HEK293 (cell line): ENCODE measurements at regions not wholly inside any gene's neighbourhood (a gene's known extent, or its start where the extent isn't known, plus 50 kb on each side); places are given as distances from the start of the nearest gene placed in this dataset.

Source experiments
- CTCF ChIA-PET: fragments of 350-600 bp; formaldehyde crosslinking; extraction: SDS; loops from one replicate; lab custom pipeline; 2021; ENCODE audit warnings: antibody characterized with exemption; lab: Yijun Ruan, JAX
- POLR2A ChIA-PET: fragments of 300-600 bp; formaldehyde crosslinking; extraction: SDS; loops from one replicate; lab custom pipeline; 2020; ENCODE audit warnings: antibody characterized with exemption, inconsistent platforms; lab: Yijun Ruan, JAX
- H3K27ac ChIP-seq: fragments of 200-500 bp; sonication (Bioruptor generic); 2 replicates; pipeline ENCODE4 v1.5.1; 2014; ENCODE audit warnings: low read depth, low read length, control low read depth, inconsistent platforms; ENCODE audit errors: extremely low read depth
- H3K36me3 ChIP-seq, 2 experiments: fragments of 200-500 bp in 1 of 2; sonication (Bioruptor generic) in 1 of 2; 1 replicate in 1 of 2; 2 replicates in 1 of 2; pipeline ENCODE4 v1.5.1; 2014 to 2017; ENCODE audit warnings: inconsistent platforms in 2 of 2, low read length in 2 of 2; ENCODE audit not compliant: control insufficient read depth in 2 of 2, insufficient read depth in 1 of 2
- H3K4me1 ChIP-seq: fragments of 200-500 bp; sonication (Bioruptor generic); 2 replicates; pipeline ENCODE4 v1.5.1; 2014; ENCODE audit warnings: mild to moderate bottlenecking, low read length, inconsistent platforms; ENCODE audit not compliant: control insufficient read depth, insufficient read depth
- H3K4me3 ChIP-seq: 2 replicates; pipeline ENCODE4 v1.5.1; 2011; ENCODE audit warnings: low read depth, mild to moderate bottlenecking, control low read depth, low read length, moderate library complexity
- H3K9me3 ChIP-seq: fragments of 200-500 bp; sonication (Bioruptor generic); 2 replicates; pipeline ENCODE4 v1.5.1; 2014; ENCODE audit warnings: low read depth, low read length, inconsistent platforms; ENCODE audit not compliant: control insufficient read depth, insufficient read depth
- BCL11B ChIP-seq: fragments of 450-650 bp; formaldehyde crosslinking; IDR thresholded peaks from 2 replicates; pipeline ENCODE4 v1.5.1; 2016; ENCODE audit warnings: low read depth, missing biosample characterization, missing genetic modification characterization
- HIC1 ChIP-seq: fragments of 450-650 bp; formaldehyde crosslinking; IDR thresholded peaks from 2 replicates; pipeline ENCODE4 v1.5.1; 2016; ENCODE audit warnings: missing biosample characterization, missing genetic modification characterization
- TSHZ1 ChIP-seq: fragments of 450-650 bp; formaldehyde crosslinking; IDR thresholded peaks from 2 replicates; pipeline ENCODE4 v1.5.1; 2016; ENCODE audit warnings: missing biosample characterization, missing genetic modification characterization, borderline replicate concordance
- ZBTB11 ChIP-seq: fragments of 450-650 bp; formaldehyde crosslinking; conservative IDR thresholded peaks from 2 replicates; pipeline ENCODE4 v1.5.1; 2016; ENCODE audit warnings: low read depth, missing biosample characterization, missing genetic modification characterization
- ZNF121 ChIP-seq: fragments of 450-650 bp; formaldehyde crosslinking; IDR thresholded peaks from 2 replicates; pipeline ENCODE4 v1.5.1; 2016; ENCODE audit warnings: missing biosample characterization, missing genetic modification characterization
- ZNF155 ChIP-seq: fragments of 450-650 bp; formaldehyde crosslinking; IDR thresholded peaks from 2 replicates; pipeline ENCODE4 v1.5.1; 2016; ENCODE audit warnings: missing biosample characterization, missing genetic modification characterization
- ZNF274 ChIP-seq, 2 experiments: fragments of 200-500 bp in 1 of 2; fragments of 450-650 bp in 1 of 2; sonication (Bioruptor generic) in 1 of 2; formaldehyde crosslinking in 1 of 2; IDR thresholded peaks; 2 replicates each; pipeline versions ENCODE4 v1.5.1 to v1.6.1; 2014 to 2016; ENCODE audit warnings: borderline replicate concordance in 1 of 2, inconsistent platforms in 1 of 2, low read length in 1 of 2, missing biosample characterization in 1 of 2, missing genetic modification characterization in 1 of 2
- ZNF510 ChIP-seq: fragments of 450-650 bp; formaldehyde crosslinking; IDR thresholded peaks from 2 replicates; pipeline ENCODE4 v1.5.1; 2018; ENCODE audit warnings: mild to moderate bottlenecking, missing genetic modification characterization, missing biosample characterization; ENCODE audit not compliant: insufficient replicate concordance
- ZNF571 ChIP-seq: fragments of 450-650 bp; formaldehyde crosslinking; IDR thresholded peaks from 2 replicates; pipeline ENCODE4 v1.5.0; 2017; ENCODE audit warnings: missing biosample characterization, missing genetic modification characterization
- ZNF621 ChIP-seq: fragments of 450-650 bp; formaldehyde crosslinking; IDR thresholded peaks from 2 replicates; pipeline ENCODE4 v1.5.1; 2017; ENCODE audit warnings: missing biosample characterization, missing genetic modification characterization
- ZNF670 ChIP-seq: fragments of 450-650 bp; formaldehyde crosslinking; IDR thresholded peaks from 2 replicates; pipeline ENCODE4 v1.5.1; 2016; ENCODE audit warnings: missing biosample characterization, missing genetic modification characterization, low read depth
- ZNF704 ChIP-seq: fragments of 450-650 bp; formaldehyde crosslinking; IDR thresholded peaks from 2 replicates; pipeline ENCODE4 v1.5.1; 2016; ENCODE audit warnings: missing biosample characterization, missing genetic modification characterization
- ZNF777 ChIP-seq: fragments of 450-650 bp; formaldehyde crosslinking; IDR thresholded peaks from 2 replicates; pipeline ENCODE4 v1.5.1; 2017; ENCODE audit warnings: missing biosample characterization, missing genetic modification characterization, borderline replicate concordance
- ZNF785 ChIP-seq: fragments of 450-650 bp; formaldehyde crosslinking; IDR thresholded peaks from 2 replicates; pipeline ENCODE4 v1.5.1; 2016; ENCODE audit warnings: missing biosample characterization, missing genetic modification characterization
- ZNF837 ChIP-seq: fragments of 450-650 bp; formaldehyde crosslinking; IDR thresholded peaks from 2 replicates; pipeline ENCODE4 v1.5.1; 2016; ENCODE audit warnings: missing biosample characterization, missing genetic modification characterization

GRCh38 chr5:133797167-133797566 is 171.3 kb downstream of the C5orf15 start:
- H3K9me3 ChIP-seq = no peaks in the 10 kb centered on the region
- ChIA-PET CTCF (no interaction called here), POLR2A (no interaction called here)
- H3K4me3 ChIP-seq = no peak overlapping the region
- TF ChIP-seq TSHZ1 (tag by site-specific recombination) (no peak), ZNF155 (no peak), ZNF785 (tag by site-specific recombination) (no peak), ZNF670 (tag by site-specific recombination) (no peak), HIC1 (tag by site-specific recombination) (no peak), BCL11B (tag by site-specific recombination) (no peak), ZNF571 (tag by site-specific recombination) (no peak), ZNF704 (tag by site-specific recombination) (no peak), ZNF837 (no peak)
- H3K36me3 ChIP-seq = no peaks in the 10 kb centered on the region
- H3K4me1 ChIP-seq = no peaks in the 10 kb centered on the region
- H3K27ac ChIP-seq = no peak overlapping the region

GRCh38 chr5:133796186-133796585 is 172.2 kb downstream of the C5orf15 start:
- H3K36me3 ChIP-seq = no peaks in the 10 kb centered on the region
- POLR2A ChIA-PET = no interaction called here
- TF ChIP-seq ZNF777 = no peak
- TF ChIP-seq ZBTB11 (tag by site-specific recombination) = no peak
- no peak for TF ChIP-seq ZNF121
- TF ChIP-seq ZNF274 (IDR thresholded peaks at IDR 0.05; ENCODE audit: low read length) = no peak
- no peak for TF ChIP-seq ZNF274 (tag by site-specific recombination; IDR thresholded peaks at IDR 0.05; ENCODE audit: borderline replicate concordance)
- TF ChIP-seq ZNF510 = no peak
- TF ChIP-seq ZNF621 = no peak
- TF ChIP-seq, all 188 proteins: peak for 0
- H3K9me3 ChIP-seq = no peaks in the 10 kb centered on the region
- H3K4me1 ChIP-seq = no peaks in the 10 kb centered on the region
- H3K4me3 ChIP-seq = no peak overlapping the region
- no peak overlapping the region for H3K27ac ChIP-seq
- CTCF ChIA-PET = no interaction called here
